ENCODE measurements at regions not wholly inside any gene's neighbourhood (a gene's known extent, or its start where the extent isn't known, plus 50 kb on each side); places are given as distances from the start of the nearest gene placed in this dataset.

GRCh38 chr6:37109714-37110499 lies 60.0 kb upstream of the PIM1 start:
- no peak overlapping the region for H3K4me3 Mint-ChIP-seq
- intact Hi-C loops (cut with DNase I, micrococcal nuclease): no loop called here
- H3K27me3 ChIP-seq (ENCODE audit: control insufficient read depth in 1 of 2, insufficient read depth in 2 of 2, low read length in 2 of 2): no peaks in the 10 kb centered on the region

DNA sequence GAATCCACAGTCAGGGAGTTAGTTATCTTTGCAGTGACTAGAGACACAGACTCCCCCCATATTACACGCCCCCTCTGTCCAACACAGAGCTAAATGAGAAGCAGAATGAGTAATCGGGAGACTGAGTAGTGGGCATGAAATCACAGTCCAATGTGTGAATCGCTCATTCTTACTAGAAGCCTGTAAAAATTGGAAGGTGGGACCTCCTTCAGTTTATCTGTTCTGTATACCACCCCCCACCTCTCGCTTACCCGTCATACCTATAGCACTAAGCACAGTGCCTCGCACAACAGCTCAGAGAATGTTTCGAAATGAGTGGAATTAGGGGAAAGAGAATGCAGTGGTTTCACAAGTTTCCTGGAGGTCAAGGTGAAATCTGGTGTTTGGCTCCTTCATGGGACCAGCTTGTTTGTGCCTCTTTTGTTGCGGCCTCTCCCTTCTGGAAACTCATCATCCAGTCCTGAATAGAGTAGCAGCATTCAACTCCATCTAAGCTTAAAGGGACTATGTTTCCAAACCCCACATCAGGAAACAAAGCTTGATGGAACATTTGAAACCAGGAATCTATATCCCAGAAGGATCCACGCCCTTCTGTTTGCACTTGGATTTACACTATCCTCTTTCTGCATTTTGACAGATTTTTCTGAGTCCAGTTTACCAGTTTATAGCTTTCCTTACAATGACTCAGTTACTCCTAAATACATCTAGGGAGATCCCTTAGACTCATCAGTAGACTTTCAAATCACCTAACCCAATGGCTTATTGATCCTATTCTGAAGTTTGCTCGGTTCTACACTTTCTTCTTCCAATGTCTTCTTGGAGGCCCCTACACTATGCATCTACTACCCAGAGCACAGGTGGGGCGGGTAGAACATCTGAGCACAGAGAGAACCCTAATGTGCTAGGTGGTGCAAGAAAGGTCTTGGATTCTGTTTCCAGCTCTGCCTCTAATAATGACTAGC lies 59.2 kb upstream of the PIM1 start:
- Histone ChIP-seq H3K4me3 (ENCODE audit: low read length) (no peak overlapping the region), H3K27me3 (ENCODE audit: control insufficient read depth in 1 of 2, insufficient read depth in 2 of 2, low read length in 2 of 2) (no peaks in the 10 kb centered on the region), H3K36me3 (ENCODE audit: insufficient read depth, low read length) (no peaks in the 10 kb centered on the region), H3K9me3 (ENCODE audit: control insufficient read depth in 1 of 2, insufficient read depth in 1 of 2, low read length in 2 of 2) (no peaks in the 10 kb centered on the region), H3K27ac (ENCODE audit: low read depth in 1 of 2, low read length in 2 of 2) (no peak overlapping the region), H3K4me1 (ENCODE audit: insufficient read depth, low read length) (no peaks in the 10 kb centered on the region)
- ChIA-PET POLR2A (no interaction called here), CTCF (interaction anchor here (1.0 to 1.9 kb wide), 3 partner anchors 8 to 61 kb away, joined by 3 to 6 read pairs (median 5); no protein-coding TSS in a partner anchor)
- Mint-ChIP-seq H3K27me3 (no peaks in the 10 kb centered on the region), H3K9me3 (no peaks in the 10 kb centered on the region), H3K4me1 (ENCODE audit: low read depth) (peaks cover 10% of the 10 kb centered on the region), H3K36me3 (ENCODE audit: low read depth) (no peaks in the 10 kb centered on the region), H3K27ac (no peak overlapping the region), H3K4me3 (no peak overlapping the region)
- ATAC-seq (ENCODE audit: poor library complexity) (no peak), DNase-seq (no peak)
- intact Hi-C loops (cut with DNase I, micrococcal nuclease): no loop called here
- TF ChIP-seq, protein P1, sequence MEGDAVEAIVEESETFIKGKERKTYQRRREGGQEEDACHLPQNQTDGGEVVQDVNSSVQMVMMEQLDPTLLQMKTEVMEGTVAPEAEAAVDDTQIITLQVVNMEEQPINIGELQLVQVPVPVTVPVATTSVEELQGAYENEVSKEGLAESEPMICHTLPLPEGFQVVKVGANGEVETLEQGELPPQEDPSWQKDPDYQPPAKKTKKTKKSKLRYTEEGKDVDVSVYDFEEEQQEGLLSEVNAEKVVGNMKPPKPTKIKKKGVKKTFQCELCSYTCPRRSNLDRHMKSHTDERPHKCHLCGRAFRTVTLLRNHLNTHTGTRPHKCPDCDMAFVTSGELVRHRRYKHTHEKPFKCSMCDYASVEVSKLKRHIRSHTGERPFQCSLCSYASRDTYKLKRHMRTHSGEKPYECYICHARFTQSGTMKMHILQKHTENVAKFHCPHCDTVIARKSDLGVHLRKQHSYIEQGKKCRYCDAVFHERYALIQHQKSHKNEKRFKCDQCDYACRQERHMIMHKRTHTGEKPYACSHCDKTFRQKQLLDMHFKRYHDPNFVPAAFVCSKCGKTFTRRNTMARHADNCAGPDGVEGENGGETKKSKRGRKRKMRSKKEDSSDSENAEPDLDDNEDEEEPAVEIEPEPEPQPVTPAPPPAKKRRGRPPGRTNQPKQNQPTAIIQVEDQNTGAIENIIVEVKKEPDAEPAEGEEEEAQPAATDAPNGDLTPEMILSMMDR (IDR thresholded peaks at IDR 0.05): no peak

More at GRCh38 chr6:37109714-37110499, 60.0 kb upstream of the PIM1 start:
- no peaks in the 10 kb centered on the region for H3K4me1 ChIP-seq (ENCODE audit: insufficient read depth, low read length)
- H3K9me3 ChIP-seq (ENCODE audit: control insufficient read depth in 1 of 2, insufficient read depth in 1 of 2, low read length in 2 of 2): no peaks in the 10 kb centered on the region
- TF ChIP-seq, protein P1 (IDR thresholded peaks at IDR 0.05): no peak
- Mint-ChIP-seq H3K27me3 (no peaks in the 10 kb centered on the region), H3K27ac (no peak overlapping the region), H3K4me1 (ENCODE audit: low read depth) (peaks cover 10% of the 10 kb centered on the region), H3K9me3 (no peaks in the 10 kb centered on the region), H3K36me3 (ENCODE audit: low read depth) (no peaks in the 10 kb centered on the region)
- no peak overlapping the region for H3K4me3 ChIP-seq (ENCODE audit: low read length)
- H3K27ac ChIP-seq (ENCODE audit: low read depth in 1 of 2, low read length in 2 of 2): no peak overlapping the region
- CTCF ChIA-PET: interaction anchor here (1.7 to 1.9 kb wide), 2 partner anchors 58 to 62 kb away, joined by 5 to 6 read pairs; no protein-coding TSS in a partner anchor
- ATAC-seq (ENCODE audit: poor library complexity) (no peak), DNase-seq (no peak)
- POLR2A ChIA-PET: no interaction called here
- H3K36me3 ChIP-seq (ENCODE audit: insufficient read depth, low read length): no peaks in the 10 kb centered on the region

DNA sequence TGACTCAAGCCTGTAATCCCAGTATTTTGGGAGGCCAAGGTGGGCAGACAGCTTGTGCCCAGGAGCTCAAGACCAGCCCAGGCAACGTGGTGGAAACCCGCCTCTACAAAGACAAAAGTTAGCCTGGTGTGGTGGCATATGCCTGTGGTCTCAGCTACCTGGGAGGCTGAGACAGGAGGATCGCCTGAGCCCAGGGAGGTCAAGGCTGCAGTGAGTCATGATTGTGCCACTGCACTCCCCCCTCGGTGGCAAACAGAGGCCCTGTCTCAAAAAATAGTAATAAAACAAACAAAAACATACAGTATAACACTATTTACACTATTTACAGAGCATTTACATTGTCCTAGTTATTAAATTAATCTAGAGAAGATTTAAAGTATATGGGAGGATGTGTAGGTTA lies 56.0 kb upstream of the PIM1 start:
- Mint-ChIP-seq H3K27ac (no peak overlapping the region), H3K9me3 (no peaks in the 10 kb centered on the region), H3K27me3 (no peaks in the 10 kb centered on the region), H3K36me3 (ENCODE audit: low read depth) (no peaks in the 10 kb centered on the region), H3K4me3 (no peak overlapping the region), H3K4me1 (ENCODE audit: low read depth) (no peaks in the 10 kb centered on the region)
- Histone ChIP-seq H3K9me3 (ENCODE audit: control insufficient read depth in 1 of 2, insufficient read depth in 1 of 2, low read length in 2 of 2) (no peaks in the 10 kb centered on the region), H3K27ac (ENCODE audit: low read depth in 1 of 2, low read length in 2 of 2) (no peak overlapping the region), H3K4me1 (ENCODE audit: insufficient read depth, low read length) (no peaks in the 10 kb centered on the region), H3K27me3 (ENCODE audit: control insufficient read depth in 1 of 2, insufficient read depth in 2 of 2, low read length in 2 of 2) (no peaks in the 10 kb centered on the region), H3K4me3 (ENCODE audit: low read length) (no peak overlapping the region), H3K36me3 (ENCODE audit: insufficient read depth, low read length) (no peaks in the 10 kb centered on the region)
- ATAC-seq (ENCODE audit: poor library complexity) (no peak), DNase-seq (no peak)
- intact Hi-C loops (cut with DNase I, micrococcal nuclease): no loop called here
- TF ChIP-seq, protein P1 (IDR thresholded peaks at IDR 0.05): no peak
- CTCF ChIA-PET: no interaction called here
- POLR2A ChIA-PET: interaction anchor here (1.0 kb wide), 1 partner anchor 58 kb away, joined by 3 read pairs; no protein-coding TSS in a partner anchor

Data from CD4-positive, alpha-beta T cell (primary cell).